IMR-90 (cell line): ENCODE measurements at regions not wholly inside any gene's neighbourhood (a gene's known extent, or its start where the extent isn't known, plus 50 kb on each side); places are given as distances from the start of the nearest gene placed in this dataset.

Source experiments
- ATAC-seq: fragments of 200-7000 bp; cut with Tn5 transposase; 2 replicates; pipeline ENCODE4 v1.9.1; 2020; ENCODE audit warnings: low read depth, mild to moderate bottlenecking, moderate library complexity
- BruUV-seq: library from RNA; stranded (reverse); fragments of 400-500 nt; replicated peaks from 2 replicates; lab custom pipeline; 2021; lab: Mats Ljungman, UMichigan
- CTCF ChIA-PET: fragments of 300-600 bp; formaldehyde crosslinking; extraction: SDS; loops from one replicate; lab custom pipeline; 2021; ENCODE audit warnings: antibody characterized with exemption; lab: Yijun Ruan, JAX
- POLR2A ChIA-PET: fragments of 300-600 bp; sonication (Branson Sonifier 250); formaldehyde crosslinking; loops from one replicate; lab custom pipeline; 2022; ENCODE audit warnings: antibody characterized with exemption; ENCODE audit not compliant: unreplicated experiment; lab: Charles Lee
- DNase-seq: peaks from one replicate; pipeline ENCODE4 v3.0.0; 2013
- H2AFZ ChIP-seq: replicated peaks from 2 replicates; pipeline ENCODE3; 2013; ENCODE audit warnings: low read length, mild to moderate bottlenecking; ENCODE audit not compliant: poor library complexity
- H2AK5ac ChIP-seq: 2 replicates; pipeline ENCODE4 v1.6.1; 2013; ENCODE audit warnings: low read depth, low read length, inconsistent platforms
- H2AK9ac ChIP-seq: replicated peaks from 2 replicates; pipeline ENCODE3; 2013; ENCODE audit warnings: mild to moderate bottlenecking, low read depth, low read length, moderate library complexity; ENCODE audit not compliant: poor library complexity
- H2BK120ac ChIP-seq: 2 replicates; pipeline ENCODE4 v1.6.1; 2013; ENCODE audit warnings: low read depth, low read length, inconsistent platforms
- H2BK15ac ChIP-seq: 3 replicates; pipeline ENCODE4 v1.6.1; 2013; ENCODE audit warnings: low read depth, low read length, inconsistent platforms
- H2BK20ac ChIP-seq: 2 replicates; pipeline ENCODE4 v1.6.1; 2013; ENCODE audit warnings: low read depth, mild to moderate bottlenecking, inconsistent platforms, low read length, moderate library complexity
- H2BK5ac ChIP-seq: 2 replicates; pipeline ENCODE4 v1.6.1; 2013; ENCODE audit warnings: mild to moderate bottlenecking, low read depth, low read length, inconsistent platforms; ENCODE audit not compliant: poor library complexity, severe bottlenecking
- H3K14ac ChIP-seq: replicated peaks from 2 replicates; pipeline ENCODE4 v1.6.1; 2013; ENCODE audit warnings: low read depth, low read length, inconsistent platforms
- H3K18ac ChIP-seq: 2 replicates; pipeline ENCODE4 v1.6.1; 2013; ENCODE audit warnings: low read depth, low read length, control low read depth
- H3K23ac ChIP-seq: 2 replicates; pipeline ENCODE4 v1.6.1; 2013; ENCODE audit warnings: low read depth, low read length, inconsistent platforms
- H3K27ac ChIP-seq: 2 replicates; pipeline ENCODE4 v1.5.1; 2013; ENCODE audit warnings: mild to moderate bottlenecking, control low read depth, low read length; ENCODE audit not compliant: insufficient read depth
- H3K27me3 ChIP-seq: 2 replicates; pipeline ENCODE4 v1.6.1; 2013; ENCODE audit warnings: low read length; ENCODE audit not compliant: control insufficient read depth, insufficient read depth
- H3K36me3 ChIP-seq: 2 replicates; pipeline ENCODE4 v1.6.1; 2013; ENCODE audit warnings: low read length, mixed read lengths; ENCODE audit not compliant: control insufficient read depth, insufficient read depth
- H3K4ac ChIP-seq: 2 replicates; pipeline ENCODE4 v1.6.1; 2013; ENCODE audit warnings: low read depth, low read length, inconsistent platforms
- H3K4me1 ChIP-seq: 2 replicates; pipeline ENCODE4 v1.6.1; 2013; ENCODE audit warnings: low read length, mixed read lengths; ENCODE audit not compliant: control insufficient read depth, insufficient read depth
- H3K4me2 ChIP-seq: 2 replicates; pipeline ENCODE4 v1.6.1; 2013; ENCODE audit warnings: low read depth, mild to moderate bottlenecking, control low read depth, low read length, moderate library complexity
- H3K4me3 ChIP-seq: 2 replicates; pipeline ENCODE4 v1.5.1; 2013; ENCODE audit warnings: low read depth, mild to moderate bottlenecking, control low read depth, low read length, moderate library complexity; ENCODE audit not compliant: insufficient read depth
- H3K56ac ChIP-seq: 2 replicates; pipeline ENCODE4 v1.6.1; 2013; ENCODE audit warnings: low read length, inconsistent platforms; ENCODE audit not compliant: insufficient read depth; ENCODE audit errors: extremely low read depth
- H3K79me1 ChIP-seq, 2 experiments: 2 replicates each; pipeline ENCODE4 v1.6.1; 2013; ENCODE audit warnings: low read length in 2 of 2, inconsistent platforms in 1 of 2, low read depth in 1 of 2
- H3K9ac ChIP-seq: 2 replicates; pipeline ENCODE4 v1.6.1; 2013; ENCODE audit warnings: low read depth, low read length, control low read depth
- H3K9me1 ChIP-seq: 2 replicates; pipeline ENCODE4 v1.6.1; 2013; ENCODE audit warnings: low read length, inconsistent platforms; ENCODE audit not compliant: insufficient read depth
- H3K9me3 ChIP-seq: 2 replicates; pipeline ENCODE4 v1.6.1; 2013; ENCODE audit warnings: low read length; ENCODE audit not compliant: control insufficient read depth, insufficient read depth
- H4K20me1 ChIP-seq: 2 replicates; pipeline ENCODE4 v1.6.1; 2013; ENCODE audit warnings: low read length, inconsistent platforms; ENCODE audit not compliant: insufficient read depth
- H4K5ac ChIP-seq: 2 replicates; pipeline ENCODE4 v1.6.1; 2013; ENCODE audit warnings: mild to moderate bottlenecking, low read depth, low read length, control low read depth
- H4K8ac ChIP-seq, 2 experiments: 2 replicates each; pipeline ENCODE4 v1.6.1; 2013; ENCODE audit warnings: low read depth in 2 of 2, low read length in 2 of 2, control low read depth in 1 of 2, inconsistent platforms in 1 of 2
- H4K91ac ChIP-seq: 2 replicates; pipeline ENCODE4 v1.6.1; 2013; ENCODE audit warnings: low read depth, low read length, inconsistent platforms; ENCODE audit not compliant: insufficient read depth
- BHLHE40 ChIP-seq: fragments of 150-350 bp; IDR thresholded peaks from 2 replicates; pipeline ENCODE4 v1.6.1; 2016; ENCODE audit warnings: mild to moderate bottlenecking, low read depth, low read length
- CEBPB ChIP-seq: IDR thresholded peaks from 2 replicates; pipeline ENCODE4 v1.6.1; 2012; ENCODE audit warnings: low read depth, low read length, improper control_type of control experiment
- CHD1 ChIP-seq: IDR thresholded peaks from 2 replicates; pipeline ENCODE4 v1.6.1; 2012; ENCODE audit warnings: low read depth, low read length, improper control_type of control experiment
- CTCF ChIP-seq: conservative IDR thresholded peaks from 2 replicates; pipeline ENCODE4 v1.5.1; 2012; ENCODE audit warnings: mild to moderate bottlenecking, low read depth, low read length, improper control_type of control experiment
- ELK1 ChIP-seq: fragments of 150-350 bp; IDR thresholded peaks from 2 replicates; pipeline ENCODE4 v1.6.1; 2016; ENCODE audit warnings: low read depth, mild to moderate bottlenecking, low read length, moderate library complexity, borderline replicate concordance
- FOS ChIP-seq: fragments of 150-350 bp; IDR thresholded peaks from 2 replicates; pipeline ENCODE4 v1.6.1; 2016; ENCODE audit warnings: low read depth, low read length
- MAFK ChIP-seq: IDR thresholded peaks from 2 replicates; pipeline ENCODE4 v1.6.1; 2012; ENCODE audit warnings: low read depth, low read length, improper control_type of control experiment
- MAZ ChIP-seq: IDR thresholded peaks from 2 replicates; pipeline ENCODE4 v1.6.1; 2012; ENCODE audit warnings: low read depth, mild to moderate bottlenecking, low read length, improper control_type of control experiment, moderate library complexity, borderline replicate concordance
- MXI1 ChIP-seq: IDR thresholded peaks from 2 replicates; pipeline ENCODE4 v1.6.1; 2012; ENCODE audit warnings: low read depth, mild to moderate bottlenecking, low read length, moderate library complexity, borderline replicate concordance
- NFE2L2 ChIP-seq: fragments of 150-350 bp; IDR thresholded peaks from 2 replicates; pipeline ENCODE4 v1.6.1; 2016; ENCODE audit warnings: low read depth, mild to moderate bottlenecking, low read length
- POLR2A ChIP-seq: IDR thresholded peaks from 2 replicates; pipeline ENCODE4 v1.6.1; 2012; ENCODE audit warnings: mild to moderate bottlenecking, low read depth, low read length
- RAD21 ChIP-seq: IDR thresholded peaks from 2 replicates; pipeline ENCODE4 v1.6.1; 2012; ENCODE audit warnings: low read length, improper control_type of control experiment
- RCOR1 ChIP-seq: IDR thresholded peaks from 2 replicates; pipeline ENCODE4 v1.6.1; 2012; ENCODE audit warnings: mild to moderate bottlenecking, low read length, improper control_type of control experiment; ENCODE audit not compliant: insufficient replicate concordance
- RFX5 ChIP-seq: IDR thresholded peaks from 2 replicates; pipeline ENCODE4 v1.8.0; 2012; ENCODE audit warnings: low read depth, mild to moderate bottlenecking, low read length, moderate library complexity
- SMC3 ChIP-seq: fragments of 150-350 bp; IDR thresholded peaks from 2 replicates; pipeline ENCODE4 v1.6.1; 2016; ENCODE audit warnings: low read depth, mild to moderate bottlenecking, antibody characterized with exemption, low read length, moderate library complexity
- USF2 ChIP-seq: fragments of 150-350 bp; IDR thresholded peaks from 2 replicates; pipeline ENCODE4 v1.6.1; 2017; ENCODE audit warnings: mild to moderate bottlenecking, antibody characterized with exemption, low read length, low read depth
- WGBS, 2 experiments: methylation state at CpG; one replicate each; pipeline versions ENCODE4 v1.1.5 to v1.1.7; 2013; ENCODE audit warnings: missing lambda C conversion rate in 2 of 2; ENCODE audit not compliant: insufficient read length in 1 of 2; ENCODE audit errors: extremely low coverage in 2 of 2; 5-methylcytosine and 5-hydroxymethylcytosine counted together
- dilution Hi-C: fragments of 300-500 bp; cut with HindIII; formaldehyde crosslinking; loops from one replicate; pipeline ENCODE4 v1.14.3; 2018; ENCODE audit warnings: low sequenced_read_pairs; ENCODE audit not compliant: unreplicated experiment
- in situ Hi-C: fragments of 300-500 bp; cut with MboI; formaldehyde crosslinking; loops from 3 replicates; pipeline ENCODE4 v1.14.3; 2019; ENCODE audit warnings: low sequenced_read_pairs, inconsistent platforms, mixed read lengths
- intact Hi-C: fragments of 100-400 bp; cut with micrococcal nuclease; formaldehyde crosslinking; loops from 2 replicates; pipeline ENCODE4 v1.10.0; 2022

- dilution Hi-C loops (no loop called here), intact Hi-C loops (no loop called here)
- no TSS peak for BruUV-seq
These were observed 142.7 kb upstream of the NLGN4X start for GRCh38 chrX:6371353-6371752.

More at GRCh38 chrX:6371353-6371752, 142.7 kb upstream of the NLGN4X start:
- H3K79me1 ChIP-seq, result no peaks in the 10 kb centered on the region
- H4K5ac ChIP-seq, result no peak overlapping the region
- H3K23ac ChIP-seq, result no peak overlapping the region
- H3K4me1 ChIP-seq, result no peaks in the 10 kb centered on the region
- no peak for TF ChIP-seq CEBPB
- no peak for TF ChIP-seq CHD1
- TF ChIP-seq ELK1, result no peak
- TF ChIP-seq CTCF, result no peak
- TF ChIP-seq RFX5, result no peak
- no peak for TF ChIP-seq POLR2A
- no peak for TF ChIP-seq USF2
- no peak for TF ChIP-seq MAFK
- no peak for TF ChIP-seq RAD21
- no peak for TF ChIP-seq MXI1
- TF ChIP-seq RCOR1, result no peak
- no peak for TF ChIP-seq BHLHE40
- no peak for TF ChIP-seq MAZ
- no peak for TF ChIP-seq NFE2L2
- no peak for TF ChIP-seq FOS
- TF ChIP-seq SMC3, result no peak
- ChIA-PET POLR2A (no interaction called here), CTCF (no interaction called here)
- no peak overlapping the region for H3K56ac ChIP-seq
- H4K8ac ChIP-seq, result no peak overlapping the region
- in situ Hi-C loops, result no loop called here
- no peak overlapping the region for H2AK5ac ChIP-seq
- H3K9ac ChIP-seq, result no peak overlapping the region
- no peak overlapping the region for H2BK20ac ChIP-seq
- H2AFZ ChIP-seq, result no peak overlapping the region
- DNase-seq (no peak), ATAC-seq (no peak)
- H2AK9ac ChIP-seq, result no peak overlapping the region
- no peak overlapping the region for H3K4ac ChIP-seq
- no peak overlapping the region for H2BK120ac ChIP-seq
- no peak overlapping the region for H3K4me2 ChIP-seq
- H3K9me1 ChIP-seq, result no peaks in the 10 kb centered on the region
- no peak overlapping the region for H4K91ac ChIP-seq
- H3K27me3 ChIP-seq, result no peaks in the 10 kb centered on the region
- 17% methylated on average over 1 of the region's 3 CpGs; no CpG with 5 or more reads in 1 of the 2 experiments for WGBS, 2 experiments
- no peaks in the 10 kb centered on the region for H3K36me3 ChIP-seq
- no peak overlapping the region for H3K27ac ChIP-seq
- H4K20me1 ChIP-seq, result no peaks in the 10 kb centered on the region
- H3K14ac ChIP-seq, result no peak overlapping the region
- no peak overlapping the region for H2BK5ac ChIP-seq
- no peak overlapping the region for H3K18ac ChIP-seq
- H3K4me3 ChIP-seq, result no peak overlapping the region
- H2BK15ac ChIP-seq, result no peak overlapping the region
- peaks cover 7% of the 10 kb centered on the region for H3K9me3 ChIP-seq
